BJ (cell line): ENCODE measurements at regions not wholly inside any gene's neighbourhood (a gene's known extent, or its start where the extent isn't known, plus 50 kb on each side); places are given as distances from the start of the nearest gene placed in this dataset.

Experiments
- CTCF ChIA-PET: fragments of 350-600 bp; formaldehyde crosslinking; extraction: SDS; loops from one replicate; lab custom pipeline; 2021; ENCODE audit warnings: antibody characterized with exemption, inconsistent platforms; lab: Yijun Ruan, JAX
- POLR2A ChIA-PET: fragments of 300-600 bp; sonication (Branson Sonifier 250); formaldehyde crosslinking; extraction: SDS; loops from one replicate; lab custom pipeline; 2021; ENCODE audit warnings: antibody characterized with exemption; lab: Charles Lee
- DNase-seq: peaks from one replicate; pipeline ENCODE4 v3.0.0-alpha.2; 2011; ENCODE audit warnings: low read depth
- H3K27me3 ChIP-seq: 2 replicates; pipeline ENCODE4 v1.6.0; 2011; ENCODE audit warnings: low read length; ENCODE audit not compliant: control insufficient read depth, insufficient read depth
- H3K36me3 ChIP-seq: 2 replicates; pipeline ENCODE4 v1.5.1; 2011; ENCODE audit warnings: low read length; ENCODE audit not compliant: control insufficient read depth, insufficient read depth
- H3K4me3 ChIP-seq: 2 replicates; pipeline ENCODE4 v1.5.1; 2011; ENCODE audit warnings: low read depth, mild to moderate bottlenecking, control low read depth, low read length
- CTCF ChIP-seq: IDR thresholded peaks from 2 replicates; pipeline ENCODE4 v1.5.1; 2011; ENCODE audit warnings: low read depth, mild to moderate bottlenecking, control low read depth, inconsistent platforms, low read length, moderate library complexity; ENCODE audit not compliant: insufficient read depth

GRCh38 chr12:81874586-81874985 is 115.4 kb upstream of the PPFIA2 start:
- ChIA-PET POLR2A (no interaction called here), CTCF (no interaction called here)
- no peak for TF ChIP-seq CTCF
- Histone ChIP-seq H3K27me3 (no peaks in the 10 kb centered on the region), H3K36me3 (no peaks in the 10 kb centered on the region), H3K4me3 (no peak overlapping the region)
- no peak for DNase-seq

- no peak overlapping the region for H3K4me3 ChIP-seq
- H3K36me3 ChIP-seq: no peaks in the 10 kb centered on the region
- ChIA-PET CTCF (no interaction called here), POLR2A (no interaction called here)
- no peak for TF ChIP-seq CTCF
- no peaks in the 10 kb centered on the region for H3K27me3 ChIP-seq
- DNase-seq: no peak
These were observed 115.0 kb upstream of the PPFIA2 start for GRCh38 chr12:81874166-81874565.

GRCh38 chr12:81872400-81872799 is 113.2 kb upstream of the PPFIA2 start:
- no peaks in the 10 kb centered on the region for H3K36me3 ChIP-seq
- DNase-seq: no peak
- no peak for TF ChIP-seq CTCF
- CTCF ChIA-PET: no interaction called here
- H3K27me3 ChIP-seq: no peaks in the 10 kb centered on the region
- no peak overlapping the region for H3K4me3 ChIP-seq
- POLR2A ChIA-PET: no interaction called here

- no peak for TF ChIP-seq CTCF
- DNase-seq: no peak
- H3K4me3 ChIP-seq: no peak overlapping the region
- CTCF ChIA-PET: no interaction called here
- POLR2A ChIA-PET: no interaction called here
- no peaks in the 10 kb centered on the region for H3K36me3 ChIP-seq
- H3K27me3 ChIP-seq: no peaks in the 10 kb centered on the region
These were observed 106.9 kb upstream of the PPFIA2 start for GRCh38 chr12:81866081-81866480.

- POLR2A ChIA-PET: no interaction called here
- Histone ChIP-seq H3K36me3 (no peaks in the 10 kb centered on the region), H3K27me3 (no peaks in the 10 kb centered on the region), H3K4me3 (no peak overlapping the region)
- CTCF ChIA-PET: no interaction called here
- DNase-seq: no peak
- no peak for TF ChIP-seq CTCF
These were observed 104.3 kb upstream of the PPFIA2 start for GRCh38 chr12:81863406-81863805.

GRCh38 chr12:81859521-81859920 is 100.4 kb upstream of the PPFIA2 start:
- TF ChIP-seq CTCF: no peak
- CTCF ChIA-PET: no interaction called here
- DNase-seq: no peak
- H3K27me3 ChIP-seq: no peaks in the 10 kb centered on the region
- POLR2A ChIA-PET: no interaction called here
- no peaks in the 10 kb centered on the region for H3K36me3 ChIP-seq
- no peak overlapping the region for H3K4me3 ChIP-seq
